Brain microvascular endothelial cell (primary cell): ENCODE measurements at regions not wholly inside any gene's neighbourhood (a gene's known extent, or its start where the extent isn't known, plus 50 kb on each side); places are given as distances from the start of the nearest gene placed in this dataset.
"Not testable (repeated sequence)": the region's sequence is repeated elsewhere in the genome, so short reads cannot be mapped to it uniquely, and the experiment has no call there.

ENCODE experiments used
- DNase-seq: peaks from one replicate; pipeline ENCODE4 v3.0.0-alpha.2; 2020
- H3K27ac ChIP-seq: fragments of 250-450 bp; sonication (Bioruptor Pico); 2 replicates; pipeline ENCODE4 v1.5.1; 2020; ENCODE audit warnings: mild to moderate bottlenecking, moderate library complexity
- H3K27me3 ChIP-seq: fragments of 250-450 bp; sonication (Bioruptor Pico); replicated peaks from 2 replicates; pipeline ENCODE4 v1.5.1; 2020; ENCODE audit warnings: mild to moderate bottlenecking
- H3K36me3 ChIP-seq: fragments of 250-450 bp; sonication (Bioruptor Pico); replicated peaks from 2 replicates; pipeline ENCODE4 v1.5.1; 2020; ENCODE audit warnings: mild to moderate bottlenecking
- H3K4me3 ChIP-seq: 2 replicates; pipeline ENCODE4 v1.5.1; 2011; ENCODE audit warnings: low read depth, mild to moderate bottlenecking, control low read depth, low read length, moderate library complexity
- CTCF ChIP-seq: IDR thresholded peaks from 2 replicates; pipeline ENCODE4 v1.5.1; 2011; ENCODE audit warnings: low read depth, mild to moderate bottlenecking, moderate library complexity, low read length, control low read depth, inconsistent platforms; ENCODE audit errors: missing control alignments
- in situ Hi-C: cut with HindIII; loops from 2 replicates; pipeline ENCODE4 v1.10.0; 2017; ENCODE audit warnings: low sequenced_read_pairs, low pct_ligation_motif_present

- in situ Hi-C loops, result no loop called here
- H3K27ac ChIP-seq, result no peak overlapping the region
- no peak for TF ChIP-seq CTCF
- H3K27me3 ChIP-seq, result no peaks in the 10 kb centered on the region
- H3K4me3 ChIP-seq, result no peak overlapping the region
- no peaks in the 10 kb centered on the region for H3K36me3 ChIP-seq
- no peak for DNase-seq
Observed at GRCh38 chr13:65275108-65275507, 1955.0 kb downstream of the PCDH9 start.

GRCh38 chr13:65273811-65274420 is 1956.2 kb downstream of the PCDH9 start:
- H3K36me3 ChIP-seq, DNase-seq, in situ Hi-C loops: not testable (repeated sequence)

GRCh38 chr13:65268009-65268408 is 1962.1 kb downstream of the PCDH9 start:
- H3K4me3 ChIP-seq, result no peak overlapping the region
- no peak overlapping the region for H3K27ac ChIP-seq
- no peaks in the 10 kb centered on the region for H3K27me3 ChIP-seq
- no peak for TF ChIP-seq CTCF
- in situ Hi-C loops, result no loop called here
- no peak for DNase-seq
- H3K36me3 ChIP-seq, result no peaks in the 10 kb centered on the region

More at GRCh38 chr13:65273811-65274420, 1956.2 kb downstream of the PCDH9 start:
- H3K4me3 ChIP-seq, H3K27me3 ChIP-seq, H3K27ac ChIP-seq: not testable (repeated sequence)

- TF ChIP-seq CTCF, result no peak
- H3K4me3 ChIP-seq, result no peak overlapping the region
- in situ Hi-C loops, result no loop called here
- no peaks in the 10 kb centered on the region for H3K36me3 ChIP-seq
- H3K27ac ChIP-seq, result no peak overlapping the region
- no peak for DNase-seq
- no peaks in the 10 kb centered on the region for H3K27me3 ChIP-seq
Observed at GRCh38 chr13:65265988-65266387, 1964.1 kb downstream of the PCDH9 start.

- no peak overlapping the region for H3K4me3 ChIP-seq
- in situ Hi-C loops, result no loop called here
- DNase-seq, result no peak
Observed at GRCh38 chr13:65264066-65264465, 1966.1 kb downstream of the PCDH9 start.

More at GRCh38 chr13:65264066-65264465, 1966.1 kb downstream of the PCDH9 start:
- Histone ChIP-seq H3K36me3 (no peaks in the 10 kb centered on the region), H3K27ac (no peak overlapping the region), H3K27me3 (no peaks in the 10 kb centered on the region)
- no peak for TF ChIP-seq CTCF
